NCI-H460 (cell line): ENCODE measurements at regions not wholly inside any gene's neighbourhood (a gene's known extent, or its start where the extent isn't known, plus 50 kb on each side); places are given as distances from the start of the nearest gene placed in this dataset.

Experiments
- DNase-seq: peaks from one replicate; pipeline ENCODE4 v3.0.0-alpha.2; 2016; ENCODE audit warnings: low read depth; ENCODE audit errors: extremely low read depth
- small RNA-seq, 2 experiments: library from RNA; depleted of rRNA; stranded (forward); fragments of <200 nt; gene quantifications; one replicate each; pipeline ENCODE3, GENCODE V24; 2014

DNA sequence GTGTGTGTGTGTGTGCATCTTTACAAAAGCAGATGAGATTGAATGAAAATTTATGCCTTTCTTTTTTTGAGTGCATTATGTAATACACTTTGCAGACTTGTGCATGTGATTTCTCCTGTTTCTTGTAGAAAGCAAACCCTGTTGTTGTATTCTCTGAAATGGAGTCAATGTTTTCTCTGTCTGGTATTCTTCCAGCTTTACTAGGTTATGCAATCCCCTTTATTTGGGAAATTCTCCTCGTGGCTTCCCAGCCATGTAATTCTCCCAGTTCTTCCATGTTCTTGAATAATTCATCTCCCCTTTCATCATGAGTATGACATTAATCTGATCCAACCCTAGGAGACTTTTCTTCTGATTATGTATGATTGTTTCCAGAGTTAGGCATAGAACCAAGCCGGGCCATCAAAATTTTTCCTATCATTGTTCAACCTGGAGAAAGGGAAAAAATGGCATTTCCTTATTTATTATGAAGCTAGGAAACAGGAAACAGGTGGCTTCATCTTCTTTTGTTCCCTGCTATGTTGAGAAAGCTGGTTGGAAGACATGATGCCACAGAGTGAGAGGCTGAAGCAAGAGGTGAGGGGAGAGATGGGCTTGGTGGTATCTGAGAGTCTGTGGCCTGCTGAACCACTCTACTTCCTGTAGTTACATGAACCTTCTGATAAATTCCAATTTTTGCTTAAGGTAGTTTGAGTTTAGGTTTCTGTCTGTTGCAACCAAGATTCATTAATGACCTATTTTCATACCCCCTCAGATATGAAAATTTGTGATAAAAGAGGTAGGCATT is 68.8 kb downstream of the PRL start:
- no peak for DNase-seq

DNA sequence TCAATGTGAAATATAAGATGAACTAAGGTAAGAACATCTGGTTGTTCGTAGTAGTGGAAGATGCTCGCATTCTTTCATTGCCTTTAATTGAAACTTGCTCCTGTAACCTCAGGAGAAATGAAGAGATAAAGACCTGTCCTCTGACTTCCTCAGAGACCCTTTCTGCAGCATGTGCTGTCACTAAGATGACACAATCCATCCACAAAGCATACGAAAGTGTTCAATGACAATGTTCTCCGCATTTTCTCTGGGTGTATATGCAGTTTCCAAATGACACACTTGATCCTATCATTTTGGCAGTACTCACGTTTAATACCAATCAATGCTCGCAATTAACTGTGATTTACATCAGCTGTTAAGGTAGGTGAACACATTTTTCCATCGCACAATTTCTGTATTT is 65.8 kb downstream of the PRL start:
- no peak for DNase-seq

DNA sequence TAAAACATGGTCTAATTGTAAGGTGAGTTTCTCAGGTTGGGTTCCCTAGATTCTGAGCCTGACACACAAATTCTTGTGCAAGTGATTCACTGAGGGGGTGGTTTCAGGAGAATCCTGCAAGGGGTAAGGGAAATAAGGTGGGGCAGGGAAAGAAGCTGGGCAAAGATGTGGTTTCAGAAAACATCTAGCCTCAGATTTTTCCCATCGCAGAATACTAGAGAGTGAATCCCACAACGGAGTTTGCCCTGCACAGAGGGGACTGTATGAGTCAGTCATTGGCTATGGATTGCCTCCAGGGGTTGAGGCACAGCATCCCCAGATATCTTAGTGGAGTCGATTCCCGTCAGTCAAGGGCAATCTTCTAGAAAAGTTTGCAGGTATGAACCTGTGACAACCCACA is 65.2 kb downstream of the PRL start:
- no peak for DNase-seq

DNA sequence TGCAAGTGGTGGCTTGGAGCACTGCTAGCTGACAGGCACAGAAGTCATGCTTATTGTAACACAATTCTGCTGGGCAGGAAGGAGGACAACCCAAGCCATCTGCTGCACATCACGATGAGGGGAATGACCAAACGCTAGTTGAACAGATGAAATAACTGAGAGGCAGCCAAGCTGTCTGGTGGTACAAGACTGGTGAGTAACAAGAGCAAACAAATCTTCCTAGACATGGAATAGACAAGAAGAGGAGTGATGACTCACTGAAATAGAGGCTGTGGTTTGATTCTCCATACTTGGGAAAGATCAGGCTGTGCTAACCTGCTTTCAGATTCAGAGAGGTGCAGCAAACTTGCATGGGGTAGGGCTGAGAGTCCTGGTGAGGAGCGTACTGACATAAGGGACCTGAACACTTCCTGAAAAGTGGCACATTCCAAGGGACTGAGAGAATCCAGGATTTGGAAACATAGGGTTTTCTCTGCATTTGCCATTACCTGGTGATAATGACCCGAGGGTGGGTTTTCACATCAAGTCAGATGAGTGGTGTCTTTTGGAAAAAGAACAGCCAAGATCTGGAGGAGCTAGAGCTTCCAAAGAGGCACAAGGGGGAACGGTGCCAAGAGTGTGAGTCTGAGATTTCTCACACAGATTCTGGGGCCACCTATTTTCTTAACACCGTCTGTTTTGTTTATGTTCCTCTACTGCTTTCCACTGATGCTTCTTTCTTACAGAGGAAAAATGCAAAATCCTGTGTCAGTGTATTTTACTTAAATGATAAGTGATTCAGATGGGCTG is 60.0 kb downstream of the PRL start:
- DNase-seq, result no peak

Small RNA genes lying in the stretch of these regions (small RNA-seq; reads per million reads assigned to genes)
- 0 reads per million in 2 experiments for gene AL136313.1
